Loucy (cell line): ENCODE measurements at regions not wholly inside any gene's neighbourhood (a gene's known extent, or its start where the extent isn't known, plus 50 kb on each side); places are given as distances from the start of the nearest gene placed in this dataset.

Source experiments
- H2AFZ ChIP-seq: fragments of 200-600 bp; sonication (generic); 2 replicates; pipeline ENCODE4 v1.6.0; 2016; ENCODE audit warnings: antibody characterized with exemption, mild to moderate bottlenecking, low read length, moderate library complexity
- H3F3A ChIP-seq: fragments of 200-600 bp; 2 replicates; pipeline ENCODE4 v1.6.0; 2016; ENCODE audit warnings: antibody characterized with exemption, low read depth, mild to moderate bottlenecking
- H3K27me3 ChIP-seq: fragments of 200-600 bp; sonication (generic); 2 replicates; pipeline ENCODE4 v1.6.1; 2014; ENCODE audit warnings: low read length, mild to moderate bottlenecking; ENCODE audit not compliant: insufficient read depth, poor library complexity, severe bottlenecking
- H3K36me3 ChIP-seq: fragments of 200-600 bp; sonication (generic); 2 replicates; pipeline ENCODE4 v1.6.1; 2016; ENCODE audit warnings: low read length; ENCODE audit not compliant: insufficient read depth
- H3K4me1 ChIP-seq: fragments of 200-600 bp; sonication (generic); 2 replicates; pipeline ENCODE4 v1.5.1; 2014; ENCODE audit warnings: low read length, mild to moderate bottlenecking; ENCODE audit not compliant: insufficient read depth, poor library complexity, severe bottlenecking
- H3K4me2 ChIP-seq: fragments of 200-600 bp; sonication (generic); 2 replicates; pipeline ENCODE4 v1.6.0; 2014; ENCODE audit warnings: antibody characterized with exemption, low read length, low read depth, mild to moderate bottlenecking; ENCODE audit not compliant: poor library complexity, severe bottlenecking
- H3K4me3 ChIP-seq: fragments of 200-600 bp; sonication (generic); 2 replicates; pipeline ENCODE4 v1.5.1; 2014; ENCODE audit warnings: low read length, mild to moderate bottlenecking, mixed read lengths; ENCODE audit not compliant: poor library complexity, severe bottlenecking
- H3K79me2 ChIP-seq: fragments of 200-600 bp; sonication (generic); 2 replicates; pipeline ENCODE4 v1.6.1; 2014; ENCODE audit warnings: low read length; ENCODE audit not compliant: insufficient read depth
- H3K9ac ChIP-seq: fragments of 200-600 bp; sonication (generic); 2 replicates; pipeline ENCODE4 v1.6.0; 2014; ENCODE audit warnings: mild to moderate bottlenecking, low read depth, low read length, moderate library complexity; ENCODE audit not compliant: poor library complexity, severe bottlenecking
- H3K9me2 ChIP-seq: fragments of 200-600 bp; sonication (generic); replicated peaks from 2 replicates; pipeline ENCODE4 v1.6.1; 2016; ENCODE audit warnings: low read depth, low read length, mixed read lengths
- H3K9me3 ChIP-seq: fragments of 200-600 bp; sonication (generic); 2 replicates; pipeline ENCODE4 v1.6.1; 2014; ENCODE audit warnings: mild to moderate bottlenecking, antibody characterized with exemption, low read length, low read depth; ENCODE audit not compliant: insufficient read depth
- H4K20me1 ChIP-seq: fragments of 200-600 bp; sonication (generic); 2 replicates; pipeline ENCODE4 v1.6.0; 2014; ENCODE audit warnings: antibody characterized with exemption, low read length, mild to moderate bottlenecking; ENCODE audit not compliant: insufficient read depth, poor library complexity, severe bottlenecking
- CTCF ChIP-seq: fragments of 200-600 bp; sonication (generic); conservative IDR thresholded peaks from 2 replicates; pipeline ENCODE4 v1.5.1; 2014; ENCODE audit warnings: mild to moderate bottlenecking, antibody characterized with exemption, low read length
- EZH2phosphoT487 ChIP-seq: fragments of 200-600 bp; IDR thresholded peaks from 2 replicates; pipeline ENCODE4 v1.6.1; 2018; ENCODE audit warnings: antibody characterized with exemption, mild to moderate bottlenecking, moderate library complexity, borderline replicate concordance

GRCh38 chr16:56134790-56135189, 56.5 kb upstream of the GNAO1 start:
- no peak overlapping the region for H2AFZ ChIP-seq
- TF ChIP-seq CTCF (no peak), EZH2phosphoT487 (no peak)
- no peak overlapping the region for H3K9ac ChIP-seq
- no peaks in the 10 kb centered on the region for H4K20me1 ChIP-seq
- no peaks in the 10 kb centered on the region for H3K9me2 ChIP-seq
- no peaks in the 10 kb centered on the region for H3K4me1 ChIP-seq
- no peaks in the 10 kb centered on the region for H3K79me2 ChIP-seq
- no peaks in the 10 kb centered on the region for H3K36me3 ChIP-seq
- H3K27me3 ChIP-seq, result no peaks in the 10 kb centered on the region
- H3K4me3 ChIP-seq, result no peak overlapping the region
- no peaks in the 10 kb centered on the region for H3K9me3 ChIP-seq
- H3F3A ChIP-seq, result no peaks in the 10 kb centered on the region
- no peak overlapping the region for H3K4me2 ChIP-seq

GRCh38 chr16:56125922-56126321, 65.4 kb upstream of the GNAO1 start:
- Histone ChIP-seq H3K4me3 (no peak overlapping the region), H3K27me3 (no peaks in the 10 kb centered on the region), H3K36me3 (no peaks in the 10 kb centered on the region), H3K4me1 (no peaks in the 10 kb centered on the region), H4K20me1 (no peaks in the 10 kb centered on the region), H3K79me2 (no peaks in the 10 kb centered on the region), H3K9me3 (no peaks in the 10 kb centered on the region), H3K9ac (no peak overlapping the region), H3K9me2 (no peaks in the 10 kb centered on the region), H2AFZ (no peak overlapping the region), H3F3A (no peaks in the 10 kb centered on the region), H3K4me2 (no peak overlapping the region)
- no peak for TF ChIP-seq CTCF
- no peak for TF ChIP-seq EZH2phosphoT487

- H3K79me2 ChIP-seq, result no peaks in the 10 kb centered on the region
- no peaks in the 10 kb centered on the region for H3K9me3 ChIP-seq
- H3K9ac ChIP-seq, result no peak overlapping the region
- TF ChIP-seq EZH2phosphoT487 (no peak), CTCF (no peak)
- H3K4me1 ChIP-seq, result no peaks in the 10 kb centered on the region
- H3F3A ChIP-seq, result no peaks in the 10 kb centered on the region
- H3K27me3 ChIP-seq, result no peaks in the 10 kb centered on the region
- H4K20me1 ChIP-seq, result no peaks in the 10 kb centered on the region
- no peaks in the 10 kb centered on the region for H3K36me3 ChIP-seq
- H3K9me2 ChIP-seq, result no peaks in the 10 kb centered on the region
- H3K4me3 ChIP-seq, result no peak overlapping the region
- no peak overlapping the region for H3K4me2 ChIP-seq
- no peak overlapping the region for H2AFZ ChIP-seq
Observed at GRCh38 chr16:56122251-56122650, 69.0 kb upstream of the GNAO1 start.
